ENCODE measurements at regions not wholly inside any gene's neighbourhood (a gene's known extent, or its start where the extent isn't known, plus 50 kb on each side); places are given as distances from the start of the nearest gene placed in this dataset.
"Not testable (repeated sequence)": the region's sequence is repeated elsewhere in the genome, so short reads cannot be mapped to it uniquely, and the experiment has no call there.

- Mint-ChIP-seq H3K27me3 (ENCODE audit: insufficient read depth) (no peaks in the 10 kb centered on the region), H3K36me3 (ENCODE audit: low read depth) (no peaks in the 10 kb centered on the region; the same call in 1 of the 2 replicates), H3K27ac (no peak overlapping the region), H3K4me3 (no peak overlapping the region), H3K4me1 (ENCODE audit: low read depth) (no peaks in the 10 kb centered on the region), H3K9me3 (peaks cover 15% of the 10 kb centered on the region)
- DNase-seq = no peak
- TF ChIP-seq CTCF (IDR thresholded peaks at IDR 0.05) = no peak
Observed at GRCh38 chr3:86388820-86389219, 602.1 kb downstream of the VGLL3 start.

- Mint-ChIP-seq H3K27ac (no peak overlapping the region), H3K36me3 (ENCODE audit: low read depth) (no peaks in the 10 kb centered on the region; the same call in 1 of the 2 replicates), H3K4me1 (ENCODE audit: low read depth) (no peaks in the 10 kb centered on the region), H3K4me3 (no peak overlapping the region), H3K9me3 (peaks cover 35% of the 10 kb centered on the region), H3K27me3 (ENCODE audit: insufficient read depth) (no peaks in the 10 kb centered on the region)
- no peak for DNase-seq
- no peak for TF ChIP-seq CTCF (IDR thresholded peaks at IDR 0.05)
Observed at GRCh38 chr3:86382556-86382955, 608.4 kb downstream of the VGLL3 start.

- no peak for TF ChIP-seq CTCF (IDR thresholded peaks at IDR 0.05)
- Mint-ChIP-seq H3K4me3 (no peak overlapping the region), H3K9me3 (peaks cover 33% of the 10 kb centered on the region), H3K27ac (no peak overlapping the region), H3K36me3 (ENCODE audit: low read depth) (no peaks in the 10 kb centered on the region; the same call in 1 of the 2 replicates), H3K4me1 (ENCODE audit: low read depth) (no peaks in the 10 kb centered on the region), H3K27me3 (ENCODE audit: insufficient read depth) (no peaks in the 10 kb centered on the region)
- DNase-seq = no peak
Observed at GRCh38 chr3:86381247-86381646, 609.7 kb downstream of the VGLL3 start.

GRCh38 chr3:86379280-86379679, 611.7 kb downstream of the VGLL3 start:
- H3K27ac Mint-ChIP-seq = no peak overlapping the region
- peaks cover 33% of the 10 kb centered on the region for H3K9me3 Mint-ChIP-seq
- no peak for TF ChIP-seq CTCF (IDR thresholded peaks at IDR 0.05)
- DNase-seq = no peak
- no peak overlapping the region for H3K4me3 Mint-ChIP-seq
- no peaks in the 10 kb centered on the region for H3K27me3 Mint-ChIP-seq (ENCODE audit: insufficient read depth)
- H3K36me3 Mint-ChIP-seq (ENCODE audit: low read depth) = no peaks in the 10 kb centered on the region; the same call in 1 of the 2 replicates
- no peaks in the 10 kb centered on the region for H3K4me1 Mint-ChIP-seq (ENCODE audit: low read depth)

GRCh38 chr3:86378829-86379228, 612.1 kb downstream of the VGLL3 start:
- no peak for DNase-seq
- H3K4me1 Mint-ChIP-seq (ENCODE audit: low read depth) = no peaks in the 10 kb centered on the region
- TF ChIP-seq CTCF (IDR thresholded peaks at IDR 0.05) = no peak
- no peaks in the 10 kb centered on the region; the same call in 1 of the 2 replicates for H3K36me3 Mint-ChIP-seq (ENCODE audit: low read depth)
- no peaks in the 10 kb centered on the region for H3K27me3 Mint-ChIP-seq (ENCODE audit: insufficient read depth)
- peaks cover 37% of the 10 kb centered on the region for H3K9me3 Mint-ChIP-seq
- H3K27ac Mint-ChIP-seq = no peak overlapping the region
- H3K4me3 Mint-ChIP-seq = no peak overlapping the region

GRCh38 chr3:86335566-86335965, 655.4 kb downstream of the VGLL3 start:
- not testable (repeated sequence) for DNase-seq; H3K4me3 Mint-ChIP-seq; H3K27me3 Mint-ChIP-seq (ENCODE audit: insufficient read depth); H3K36me3 Mint-ChIP-seq (ENCODE audit: low read depth); H3K4me1 Mint-ChIP-seq (ENCODE audit: low read depth); H3K27ac Mint-ChIP-seq
- peaks cover 28% of the 10 kb centered on the region for H3K9me3 Mint-ChIP-seq

Measured in HFFc6 (cell line).